ENCODE measurements at regions not wholly inside any gene's neighbourhood (a gene's known extent, or its start where the extent isn't known, plus 50 kb on each side); places are given as distances from the start of the nearest gene placed in this dataset.

GRCh38 chr1:34412598-34413370 lies 236.1 kb downstream of the C1orf94 start:
- in situ Hi-C loops (cut with MboI), result no loop called here
- Histone ChIP-seq H3K4me3 (no peak overlapping the region), H3K36me3 (ENCODE audit: control insufficient read depth, insufficient read depth, low read length) (no peaks in the 10 kb centered on the region), H3K27me3 (ENCODE audit: control insufficient read depth in 2 of 2, insufficient read depth in 2 of 2, low read length in 2 of 2) (peaks cover 3 to 8% of the 10 kb centered on the region in 2 experiments; a peak in 2 of 5 replicates), H3K9me3 (replicated peaks; ENCODE audit: control insufficient read depth, insufficient read depth, low read depth, low read length) (no peaks in the 10 kb centered on the region), H3K4me1 (replicated peaks in 1 of 2; ENCODE audit: control insufficient read depth in 2 of 2, insufficient read depth in 2 of 2, low read length in 2 of 2) (no peaks in the 10 kb centered on the region), H3K4me2 (ENCODE audit: insufficient read depth, low read length) (no peak overlapping the region), H3K9ac (ENCODE audit: insufficient read depth in 1 of 2, low read depth in 2 of 2, low read length in 2 of 2) (no peak overlapping the region), H3K27ac (ENCODE audit: extremely low read depth, low read depth, low read length) (no peak overlapping the region), H3K79me2 (ENCODE audit: control insufficient read depth, insufficient read depth, low read length) (no peaks in the 10 kb centered on the region), H3K9me1 (ENCODE audit: control insufficient read depth, insufficient read depth, low read length) (no peaks in the 10 kb centered on the region), H2AFZ (ENCODE audit: low read depth, low read length) (no peak overlapping the region), H4K20me1 (replicated peaks; ENCODE audit: control insufficient read depth, insufficient read depth, low read length) (no peaks in the 10 kb centered on the region)
- BruUV-seq (replicated peaks), result no TSS peak
- FAIRE-seq (no peak), DNase-seq (ENCODE audit: extremely low read depth in 1 of 4, low spot score in 3 of 4) (no peak), ATAC-seq (no peak)
- under 1% methylated on average over 12 of the region's 12 CpGs for WGBS (ENCODE audit: insufficient coverage, low coverage, missing lambda C conversion rate)
- intact Hi-C loops (cut with micrococcal nuclease), result no loop called here
- ChIA-PET POLR2A (no interaction called here), CTCF (ENCODE audit: low intra/inter-chr PET ratio) (no interaction called here)
- TF ChIP-seq NKRF (IDR thresholded peaks at IDR 0.05; ENCODE audit: borderline replicate concordance) (no peak), POLR3G (IDR thresholded peaks at IDR 0.05; ENCODE audit: extremely low read depth, insufficient read length, insufficient replicate concordance) (no peak), KAT7 (CRISPR knock-in tag; IDR thresholded peaks at IDR 0.05; ENCODE audit: borderline replicate concordance) (no peak), ZNF280A (IDR thresholded peaks at IDR 0.05; ENCODE audit: low read depth, partially characterized antibody) (no peak), CC2D1A (IDR thresholded peaks at IDR 0.05) (no peak), EP400 (IDR thresholded peaks at IDR 0.05) (no peak), SMARCC2 (IDR thresholded peaks at IDR 0.05; ENCODE audit: low read depth) (no peak), HCFC1 (IDR thresholded peaks at IDR 0.05; ENCODE audit: low read depth, low read length) (no peak), ZBTB40 (IDR thresholded peaks at IDR 0.05) (no peak), ZBTB40 (CRISPR knock-in tag; IDR thresholded peaks at IDR 0.05) (no peak)

Data from K562 (cell line).